ENCODE measurements at regions not wholly inside any gene's neighbourhood (a gene's known extent, or its start where the extent isn't known, plus 50 kb on each side); places are given as distances from the start of the nearest gene placed in this dataset.

GRCh38 chr2:198852248-198852647 is 605.5 kb downstream of the SATB2 start:
- TF ChIP-seq CTCF (conservative IDR thresholded peaks at IDR 0.05; ENCODE audit: low read depth, low read length) = no peak
- H3K4me3 ChIP-seq (ENCODE audit: low read length) = no peak overlapping the region
- no peak for DNase-seq (ENCODE audit: low read depth)

GRCh38 chr2:198825534-198825933 is 632.2 kb downstream of the SATB2 start:
- no peak for DNase-seq (ENCODE audit: low read depth)
- no peak overlapping the region for H3K4me3 ChIP-seq (ENCODE audit: low read length)
- TF ChIP-seq CTCF (conservative IDR thresholded peaks at IDR 0.05; ENCODE audit: low read depth, low read length) = no peak

GRCh38 chr2:198817536-198817935 is 640.2 kb downstream of the SATB2 start:
- no peak for TF ChIP-seq CTCF (conservative IDR thresholded peaks at IDR 0.05; ENCODE audit: low read depth, low read length)
- DNase-seq (ENCODE audit: low read depth) = no peak
- H3K4me3 ChIP-seq (ENCODE audit: low read length) = no peak overlapping the region

GRCh38 chr2:198815626-198816025 is 642.1 kb downstream of the SATB2 start:
- no peak for DNase-seq (ENCODE audit: low read depth)
- no peak overlapping the region for H3K4me3 ChIP-seq (ENCODE audit: low read length)
- TF ChIP-seq CTCF (conservative IDR thresholded peaks at IDR 0.05; ENCODE audit: low read depth, low read length) = no peak

GRCh38 chr2:198811198-198811597 is 646.5 kb downstream of the SATB2 start:
- DNase-seq (ENCODE audit: low read depth) = no peak
- TF ChIP-seq CTCF (conservative IDR thresholded peaks at IDR 0.05; ENCODE audit: low read depth, low read length) = no peak
- no peak overlapping the region for H3K4me3 ChIP-seq (ENCODE audit: low read length)

GRCh38 chr2:198809976-198810375 is 647.8 kb downstream of the SATB2 start:
- H3K4me3 ChIP-seq (ENCODE audit: low read length) = no peak overlapping the region
- no peak for DNase-seq (ENCODE audit: low read depth)
- no peak for TF ChIP-seq CTCF (conservative IDR thresholded peaks at IDR 0.05; ENCODE audit: low read depth, low read length)

GRCh38 chr2:198807131-198807530 is 650.6 kb downstream of the SATB2 start:
- no peak overlapping the region for H3K4me3 ChIP-seq (ENCODE audit: low read length)
- DNase-seq (ENCODE audit: low read depth) = no peak
- TF ChIP-seq CTCF (conservative IDR thresholded peaks at IDR 0.05; ENCODE audit: low read depth, low read length) = no peak

Data from retinal pigment epithelial cell (primary cell).